HCT116 (cell line): ENCODE measurements at regions not wholly inside any gene's neighbourhood (a gene's known extent, or its start where the extent isn't known, plus 50 kb on each side); places are given as distances from the start of the nearest gene placed in this dataset.
A peak's percentile ranks its signal among the peaks of the same experiment; 100 is the strongest.

Experiments
- ATAC-seq: fragments of 200-7000 bp; cut with Tn5 transposase; 2 replicates; pipeline ENCODE4 v1.9.1; 2020; ENCODE audit warnings: mild to moderate bottlenecking, moderate library complexity
- BruUV-seq: library from RNA; stranded (reverse); fragments of 400-500 nt; replicated peaks from 2 replicates; lab custom pipeline; 2021; lab: Mats Ljungman, UMichigan
- CTCF ChIA-PET: fragments of 300-600 bp; sonication (Branson Sonifier 250); formaldehyde crosslinking; loops from one replicate; lab custom pipeline; 2021; ENCODE audit warnings: antibody characterized with exemption; lab: Charles Lee
- POLR2A ChIA-PET: fragments of 300-600, 350-600 bp; sonication (Branson Sonifier 250); formaldehyde crosslinking; loops from one replicate; lab custom pipeline; 2021; ENCODE audit warnings: antibody characterized with exemption; lab: Charles Lee
- RAD21 ChIA-PET, 2 experiments: fragments of 300-600 bp; sonication (Branson Sonifier 250); formaldehyde crosslinking; loops; one replicate each; lab custom pipeline; 2023; ENCODE audit warnings: low total read pairs in 2 of 2; ENCODE audit not compliant: uncharacterized antibody in 2 of 2, unreplicated experiment in 2 of 2, low non-redundant PET in 1 of 2; lab: Charles Lee
- DNase-seq: peaks from one replicate; pipeline ENCODE4 v3.0.0-alpha.2; 2010; ENCODE audit warnings: low read depth, low spot score
- H2AFZ ChIP-seq: fragments of 200-600 bp; shearing (Covaris generic), sonication (generic); 2 replicates; pipeline ENCODE4 v1.6.1; 2017; ENCODE audit warnings: low read depth, mixed run types, mixed read lengths, antibody characterized with exemption, low read length; ENCODE audit not compliant: poor library complexity, severe bottlenecking
- H3K27ac ChIP-seq: 2 replicates; pipeline ENCODE4 v1.5.1; 2012; ENCODE audit warnings: low read depth, low read length
- H3K27me3 ChIP-seq: fragments of 200-600 bp; sonication (generic); 2 replicates; pipeline ENCODE4 v1.6.1; 2016; ENCODE audit warnings: mixed run types, low read length, mixed read lengths; ENCODE audit not compliant: insufficient read depth
- H3K36me3 ChIP-seq, 2 experiments: fragments of 200-500 bp in 1 of 2; fragments of 200-600 bp in 1 of 2; sonication (Bioruptor generic) in 1 of 2; sonication (generic) in 1 of 2; 2 replicates each; pipeline versions ENCODE4 v1.5.1 to v1.6.1; 2014 to 2016; ENCODE audit warnings: low read length in 2 of 2, inconsistent platforms in 1 of 2, mixed read lengths in 1 of 2, mixed run types in 1 of 2; ENCODE audit not compliant: insufficient read depth in 2 of 2, control insufficient read depth in 1 of 2
- H3K4me1 ChIP-seq, 2 experiments: fragments of 200-600 bp in 1 of 2; sonication (generic) in 1 of 2; 2 replicates each; pipeline versions ENCODE4 v1.5.1 to v1.6.1; 2012 to 2017; ENCODE audit warnings: low read length in 2 of 2, inconsistent platforms in 1 of 2, mild to moderate bottlenecking in 1 of 2, mixed read lengths in 1 of 2, mixed run types in 1 of 2, moderate library complexity in 1 of 2; ENCODE audit not compliant: insufficient read depth in 2 of 2, control insufficient read depth in 1 of 2
- H3K4me2 ChIP-seq: fragments of 200-600 bp; sonication (generic); 2 replicates; pipeline ENCODE4 v1.6.1; 2017; ENCODE audit warnings: mixed run types, low read length, mixed read lengths
- H3K4me3 ChIP-seq, 2 experiments: fragments of 200-600 bp in 1 of 2; sonication (generic) in 1 of 2; replicated peaks in 1 of 2; 2 replicates each; pipeline ENCODE4 v1.5.1; 2011 to 2016; ENCODE audit warnings: low read length in 2 of 2, control low read depth in 1 of 2, low read depth in 1 of 2, mild to moderate bottlenecking in 1 of 2, mixed read lengths in 1 of 2, mixed run types in 1 of 2
- H3K79me2 ChIP-seq: fragments of 200-600 bp; sonication (generic); 2 replicates; pipeline ENCODE4 v1.6.1; 2017; ENCODE audit warnings: mild to moderate bottlenecking, mixed run types, low read length, moderate library complexity, mixed read lengths; ENCODE audit not compliant: insufficient read depth
- H3K9ac ChIP-seq: fragments of 200-600 bp; sonication (generic); 2 replicates; pipeline ENCODE4 v1.6.1; 2016; ENCODE audit warnings: low read length, mixed read lengths
- H3K9me2 ChIP-seq: fragments of 200-600 bp; sonication (generic), shearing (Covaris generic); 2 replicates; pipeline ENCODE4 v1.6.1; 2017; ENCODE audit warnings: mixed run types, mild to moderate bottlenecking, moderate library complexity; ENCODE audit not compliant: insufficient read depth
- H3K9me3 ChIP-seq, 2 experiments: fragments of 200-500 bp in 1 of 2; fragments of 200-600 bp in 1 of 2; sonication (Bioruptor generic) in 1 of 2; sonication (generic) in 1 of 2; 2 replicates each; pipeline ENCODE4 v1.6.1; 2014 to 2017; ENCODE audit warnings: low read length in 2 of 2, mixed read lengths in 2 of 2, inconsistent platforms in 1 of 2, low read depth in 1 of 2, mild to moderate bottlenecking in 1 of 2, mixed run types in 1 of 2, moderate library complexity in 1 of 2; ENCODE audit not compliant: control insufficient read depth in 1 of 2, insufficient read depth in 1 of 2
- H4K20me1 ChIP-seq: fragments of 200-600 bp; sonication (generic), shearing (Covaris generic); 2 replicates; pipeline ENCODE4 v1.6.1; 2017; ENCODE audit warnings: mixed run types, mild to moderate bottlenecking, moderate library complexity; ENCODE audit not compliant: insufficient read depth
- ELF1 ChIP-seq: IDR thresholded peaks from 2 replicates; pipeline ENCODE4 v1.6.1; 2012; ENCODE audit warnings: low read depth, borderline replicate concordance
- FOSL1 ChIP-seq: IDR thresholded peaks from 2 replicates; pipeline ENCODE4 v1.6.1; 2012; ENCODE audit warnings: low read depth
- RAD21 ChIP-seq: IDR thresholded peaks from 2 replicates; pipeline ENCODE4 v1.6.1; 2012; ENCODE audit warnings: low read depth, mild to moderate bottlenecking
- REST ChIP-seq: IDR thresholded peaks from 2 replicates; pipeline ENCODE4 v1.6.1; 2012; ENCODE audit warnings: low read depth
- intact Hi-C: fragments of 100-400 bp; cut with micrococcal nuclease; formaldehyde crosslinking; loops from 2 replicates; pipeline ENCODE4 v1.10.0; 2022
- TF ChIP-seq, protein P1 (sequence below), 3 experiments: fragments of 200-600 bp in 1 of 3; sonication (generic) in 1 of 3; IDR thresholded peaks in 2 of 3; conservative IDR thresholded peaks in 1 of 3; 2 replicates each; pipeline ENCODE4 v1.5.1; 2012 to 2017; ENCODE audit warnings: low read depth in 2 of 3, low read length in 2 of 3, antibody characterized with exemption in 1 of 3, borderline replicate concordance in 1 of 3, control low read depth in 1 of 3, mild to moderate bottlenecking in 1 of 3, mixed read lengths in 1 of 3, mixed run types in 1 of 3, moderate library complexity in 1 of 3; ENCODE audit not compliant: insufficient read depth in 1 of 3

DNA sequence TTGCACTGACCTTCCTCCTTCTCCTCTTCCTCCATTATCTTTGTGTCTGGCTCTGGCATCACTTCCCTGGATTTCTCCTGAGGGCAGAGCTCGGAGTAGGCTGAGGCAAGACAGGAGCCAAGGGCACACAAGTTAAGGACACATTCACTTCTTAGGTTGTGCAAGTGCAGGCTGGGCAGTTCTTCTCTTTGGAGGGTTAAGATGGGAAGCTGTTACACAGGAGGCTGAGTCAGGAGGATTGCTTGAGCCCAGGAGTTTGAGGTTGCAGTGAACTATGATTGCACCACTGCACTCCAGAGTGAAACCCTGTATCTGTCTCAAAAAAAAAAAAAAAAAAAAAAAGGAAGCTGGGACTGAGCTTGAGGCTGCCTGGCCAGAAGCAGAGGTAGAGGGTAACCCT, 176.2 kb upstream of the ANKRD28 start:
- Histone ChIP-seq H3K4me1 (peaks cover 10 to 12% of the 10 kb centered on the region in 2 experiments), H2AFZ (no peak overlapping the region), H3K79me2 (no peaks in the 10 kb centered on the region), H3K9me2 (no peaks in the 10 kb centered on the region), H3K36me3 (no peaks in the 10 kb centered on the region), H4K20me1 (no peaks in the 10 kb centered on the region), H3K9ac (no peak overlapping the region), H3K4me2 (no peak overlapping the region), H3K27me3 (no peaks in the 10 kb centered on the region)
- ATAC-seq = no peak
- TF ChIP-seq RAD21 (no peak), ELF1 (no peak), REST (no peak)
- TF ChIP-seq, all 23 proteins: peak for 0
- ChIA-PET CTCF (interaction anchor here (1.5 to 1.9 kb wide), 2 partner anchors 10 to 20 kb away, joined by 4 to 5 read pairs; no protein-coding TSS in a partner anchor), RAD21 (no interaction called here), POLR2A (interaction anchor here (0.6 kb wide), 1 partner anchor 29 kb away, joined by 3 read pairs; no protein-coding TSS in a partner anchor)
- intact Hi-C loops = no loop called here
- no peak for DNase-seq
- Histone ChIP-seq H3K27ac (no peak overlapping the region), H3K4me3 (no peak overlapping the region), H3K9me3 (no peaks in the 10 kb centered on the region)
- BruUV-seq = no TSS peak

- Histone ChIP-seq H4K20me1 (no peaks in the 10 kb centered on the region), H3K9me3 (no peaks in the 10 kb centered on the region), H2AFZ (no peak overlapping the region), H3K4me1 (peaks cover 10 to 12% of the 10 kb centered on the region in 2 experiments), H3K27ac (no peak overlapping the region), H3K9me2 (no peaks in the 10 kb centered on the region), H3K9ac (no peak overlapping the region), H3K4me3 (no peak overlapping the region), H3K36me3 (no peaks in the 10 kb centered on the region), H3K27me3 (no peaks in the 10 kb centered on the region), H3K4me2 (no peak overlapping the region), H3K79me2 (no peaks in the 10 kb centered on the region)
- peak; percentile 12; the same call in 1 of the 2 replicates for TF ChIP-seq RAD21
- TF ChIP-seq, protein P1, sequence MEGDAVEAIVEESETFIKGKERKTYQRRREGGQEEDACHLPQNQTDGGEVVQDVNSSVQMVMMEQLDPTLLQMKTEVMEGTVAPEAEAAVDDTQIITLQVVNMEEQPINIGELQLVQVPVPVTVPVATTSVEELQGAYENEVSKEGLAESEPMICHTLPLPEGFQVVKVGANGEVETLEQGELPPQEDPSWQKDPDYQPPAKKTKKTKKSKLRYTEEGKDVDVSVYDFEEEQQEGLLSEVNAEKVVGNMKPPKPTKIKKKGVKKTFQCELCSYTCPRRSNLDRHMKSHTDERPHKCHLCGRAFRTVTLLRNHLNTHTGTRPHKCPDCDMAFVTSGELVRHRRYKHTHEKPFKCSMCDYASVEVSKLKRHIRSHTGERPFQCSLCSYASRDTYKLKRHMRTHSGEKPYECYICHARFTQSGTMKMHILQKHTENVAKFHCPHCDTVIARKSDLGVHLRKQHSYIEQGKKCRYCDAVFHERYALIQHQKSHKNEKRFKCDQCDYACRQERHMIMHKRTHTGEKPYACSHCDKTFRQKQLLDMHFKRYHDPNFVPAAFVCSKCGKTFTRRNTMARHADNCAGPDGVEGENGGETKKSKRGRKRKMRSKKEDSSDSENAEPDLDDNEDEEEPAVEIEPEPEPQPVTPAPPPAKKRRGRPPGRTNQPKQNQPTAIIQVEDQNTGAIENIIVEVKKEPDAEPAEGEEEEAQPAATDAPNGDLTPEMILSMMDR (IDR thresholded peaks at IDR 0.05 in 2 of 3, conservative IDR thresholded peaks at IDR 0.05 in 1 of 3; ENCODE audit: borderline replicate concordance in 1 of 3, insufficient read depth in 1 of 3, low read depth in 2 of 3, low read length in 2 of 3) = peak in 2 of 3 experiments; percentile 55 to 59; a peak in 4 of 6 replicates
- TF ChIP-seq FOSL1 = no peak
- ChIA-PET CTCF (interaction anchor here (1.5 to 1.9 kb wide), 2 partner anchors 11 to 21 kb away, joined by 4 to 5 read pairs; no protein-coding TSS in a partner anchor), RAD21 (no interaction called here), POLR2A (interaction anchor here (0.6 kb wide), 1 partner anchor 28 kb away, joined by 3 read pairs; no protein-coding TSS in a partner anchor)
- no TSS peak for BruUV-seq
- ATAC-seq (peak; percentile 70), DNase-seq (no peak)
- intact Hi-C loops = no loop called here
Measured at GRCh38 chr3:15974647-15975046, 176.9 kb upstream of the ANKRD28 start.
